COLO668 (cell line): ENCODE measurements at regions not wholly inside any gene's neighbourhood (a gene's known extent, or its start where the extent isn't known, plus 50 kb on each side); places are given as distances from the start of the nearest gene placed in this dataset.
"Not testable (repeated sequence)": the region's sequence is repeated elsewhere in the genome, so short reads cannot be mapped to it uniquely, and the experiment has no call there.

ENCODE experiments used
- DNase-seq: peaks from one replicate; lab custom pipeline; 2025; ENCODE audit not compliant: unreplicated experiment; lab: John Stamatoyannopoulos, UW

GRCh38 chr4:18630218-18631110, 608.9 kb upstream of the LCORL start:
- no peak for DNase-seq

- DNase-seq, result no peak
Observed at GRCh38 chr4:18627447-18628005, 606.0 kb upstream of the LCORL start.

GRCh38 chr4:18626996-18627395, 605.4 kb upstream of the LCORL start:
- no peak for DNase-seq

GRCh38 chr4:18626366-18626765, 604.8 kb upstream of the LCORL start:
- DNase-seq, result no peak

- DNase-seq, result no peak
Observed at GRCh38 chr4:18621186-18621585, 599.6 kb upstream of the LCORL start.

GRCh38 chr4:18616720-18617119, 595.2 kb upstream of the LCORL start:
- DNase-seq, result no peak

GRCh38 chr4:18611026-18611425, 589.5 kb upstream of the LCORL start:
- DNase-seq, result no peak

GRCh38 chr4:18608908-18609533, 587.5 kb upstream of the LCORL start:
- DNase-seq, result no peak

- DNase-seq, result not testable (repeated sequence)
Observed at GRCh38 chr4:18602610-18603009, 581.1 kb upstream of the LCORL start.

GRCh38 chr4:18593297-18594002, 571.9 kb upstream of the LCORL start:
- peak; percentile 53 for DNase-seq

- DNase-seq, result no peak
Observed at GRCh38 chr4:18582841-18583240, 561.3 kb upstream of the LCORL start.

- no peak for DNase-seq
Observed at GRCh38 chr4:18578307-18578706, 556.8 kb upstream of the LCORL start.

GRCh38 chr4:18572481-18572880, 550.9 kb upstream of the LCORL start:
- no peak for DNase-seq

- no peak for DNase-seq
Observed at GRCh38 chr4:18571301-18571761, 549.8 kb upstream of the LCORL start.

- no peak for DNase-seq
Observed at GRCh38 chr4:18570370-18570769, 548.8 kb upstream of the LCORL start.

GRCh38 chr4:18568600-18568999, 547.0 kb upstream of the LCORL start:
- DNase-seq, result no peak

GRCh38 chr4:18566970-18567799, 545.6 kb upstream of the LCORL start:
- DNase-seq, result no peak

GRCh38 chr4:18559492-18559891, 537.9 kb upstream of the LCORL start:
- no peak for DNase-seq

- no peak for DNase-seq
Observed at GRCh38 chr4:18556402-18556801, 534.8 kb upstream of the LCORL start.

- no peak for DNase-seq
Observed at GRCh38 chr4:18540349-18540748, 518.8 kb upstream of the LCORL start.

- DNase-seq, result no peak
Observed at GRCh38 chr4:18538121-18538520, 516.6 kb upstream of the LCORL start.
